Non-pigmented ciliary epithelial cell (primary cell): ENCODE measurements at regions not wholly inside any gene's neighbourhood (a gene's known extent, or its start where the extent isn't known, plus 50 kb on each side); places are given as distances from the start of the nearest gene placed in this dataset.
"Not testable (repeated sequence)": the region's sequence is repeated elsewhere in the genome, so short reads cannot be mapped to it uniquely, and the experiment has no call there.

Experiments
- DNase-seq: peaks from one replicate; pipeline ENCODE4 v3.0.0-alpha.2; 2010; ENCODE audit warnings: low read depth

GRCh38 chr3:28575746-28576613, 227.4 kb upstream of the AZI2 start:
- DNase-seq: no peak

GRCh38 chr3:28576614-28577200, 228.1 kb upstream of the AZI2 start:
- no peak for DNase-seq

GRCh38 chr3:28577941-28578500, 229.4 kb upstream of the AZI2 start:
- DNase-seq: no peak

- no peak for DNase-seq
These were observed 237.7 kb upstream of the AZI2 start for GRCh38 chr3:28586325-28586724.

GRCh38 chr3:28587723-28588122, 239.1 kb upstream of the AZI2 start:
- no peak for DNase-seq

- no peak for DNase-seq
These were observed 241.6 kb upstream of the AZI2 start for GRCh38 chr3:28590216-28590615.

- DNase-seq: no peak
These were observed 242.2 kb upstream of the AZI2 start for GRCh38 chr3:28590860-28591259.

- no peak for DNase-seq
These were observed 246.7 kb upstream of the AZI2 start for GRCh38 chr3:28595372-28595771.

GRCh38 chr3:28597452-28597851, 248.8 kb upstream of the AZI2 start:
- DNase-seq: no peak

GRCh38 chr3:28598165-28598564, 249.5 kb upstream of the AZI2 start:
- no peak for DNase-seq

GRCh38 chr3:28601291-28601690, 252.7 kb upstream of the AZI2 start:
- DNase-seq: no peak

GRCh38 chr3:28606283-28606682, 257.7 kb upstream of the AZI2 start:
- no peak for DNase-seq

- no peak for DNase-seq
These were observed 263.6 kb upstream of the AZI2 start for GRCh38 chr3:28612232-28612631.

- DNase-seq: no peak
These were observed 265.0 kb upstream of the AZI2 start for GRCh38 chr3:28613511-28614106.

- DNase-seq: no peak
These were observed 266.4 kb upstream of the AZI2 start for GRCh38 chr3:28615071-28615470.

GRCh38 chr3:28615971-28616370, 267.3 kb upstream of the AZI2 start:
- no peak for DNase-seq

- DNase-seq: no peak
These were observed 269.2 kb upstream of the AZI2 start for GRCh38 chr3:28617821-28618220.

GRCh38 chr3:28623106-28623505, 274.5 kb upstream of the AZI2 start:
- DNase-seq: no peak

- no peak for DNase-seq
These were observed 275.5 kb upstream of the AZI2 start for GRCh38 chr3:28624084-28624483.

- DNase-seq: not testable (repeated sequence)
These were observed 279.2 kb upstream of the AZI2 start for GRCh38 chr3:28627843-28628242.

GRCh38 chr3:28634019-28634418, 285.4 kb upstream of the AZI2 start:
- no peak for DNase-seq

GRCh38 chr3:28637742-28638141, 289.1 kb upstream of the AZI2 start:
- no peak for DNase-seq

GRCh38 chr3:28645149-28645548, 296.5 kb upstream of the AZI2 start:
- DNase-seq: no peak
